ENCODE measurements at regions not wholly inside any gene's neighbourhood (a gene's known extent, or its start where the extent isn't known, plus 50 kb on each side); places are given as distances from the start of the nearest gene placed in this dataset.
A peak's percentile ranks its signal among the peaks of the same experiment; 100 is the strongest.

DNA sequence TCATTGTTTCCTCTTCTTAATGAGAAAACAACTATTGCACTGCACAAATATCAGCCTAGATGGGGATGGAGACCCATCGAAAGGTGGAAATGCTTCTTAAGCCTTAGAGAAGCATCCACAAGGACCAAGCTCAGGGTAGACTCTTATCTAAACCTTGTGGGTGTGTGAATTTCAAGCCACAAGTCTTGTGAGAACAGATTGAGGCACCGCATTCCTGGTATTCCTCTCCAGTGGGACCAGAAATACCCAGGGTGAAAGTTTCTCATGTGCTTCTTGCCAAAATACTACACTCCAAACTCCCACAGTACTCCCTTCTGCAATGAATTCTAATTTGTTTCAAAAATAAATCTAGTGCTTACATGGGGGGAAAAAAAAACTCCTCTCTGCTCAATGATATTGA lies 375.6 kb downstream of the PDGFC start:
- DNase-seq (ENCODE audit: low spot score): no peak

DNA sequence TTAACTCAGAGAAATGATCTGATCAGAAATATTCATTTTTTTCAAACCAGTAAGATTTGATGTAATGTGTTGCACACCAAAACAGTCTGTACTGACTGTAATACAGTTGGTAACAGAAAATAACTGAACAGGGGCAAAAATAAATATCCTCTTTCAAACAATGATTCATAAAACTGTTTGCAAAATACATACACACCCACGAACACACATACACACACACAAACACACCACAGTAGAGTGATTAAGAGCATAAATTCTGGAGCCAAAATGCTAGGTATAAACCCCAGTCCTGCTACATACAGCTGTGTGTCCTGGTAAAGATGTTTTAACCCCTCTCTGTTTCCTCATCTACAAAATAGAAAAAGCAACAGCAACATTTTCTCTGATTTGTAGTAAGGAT lies 376.6 kb downstream of the PDGFC start:
- DNase-seq (ENCODE audit: low spot score): no peak

DNA sequence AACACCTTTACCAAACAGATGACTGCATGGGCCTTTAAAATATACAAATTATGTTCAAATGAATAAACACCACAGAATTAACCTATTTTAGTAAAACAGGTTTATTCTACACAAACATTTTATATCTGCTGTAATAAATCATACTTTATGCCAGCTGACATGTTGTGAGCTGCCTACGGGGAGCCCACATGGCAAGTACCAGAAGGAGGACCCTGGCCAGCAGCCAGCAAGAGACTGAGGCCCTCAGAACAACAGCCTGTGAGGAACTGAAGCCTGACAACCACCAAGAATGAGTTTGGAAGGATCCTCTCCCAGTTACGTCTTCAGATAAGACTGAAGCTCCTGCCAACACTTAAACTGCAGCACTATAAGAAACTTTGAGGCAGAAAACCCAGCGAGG lies 377.0 kb downstream of the PDGFC start:
- DNase-seq (ENCODE audit: low spot score): no peak

GRCh38 chr4:156593464-156593863 lies 378.1 kb downstream of the PDGFC start:
- no peak for DNase-seq (ENCODE audit: low spot score)

GRCh38 chr4:156591679-156592078 lies 379.9 kb downstream of the PDGFC start:
- no peak for DNase-seq (ENCODE audit: low spot score)

- DNase-seq (ENCODE audit: low spot score): peak; percentile 57
Observed at GRCh38 chr4:156584100-156584499, 387.5 kb downstream of the PDGFC start.

- no peak for DNase-seq (ENCODE audit: low spot score)
Observed at GRCh38 chr4:156583265-156583664, 388.3 kb downstream of the PDGFC start.

- DNase-seq (ENCODE audit: low spot score): no peak
Observed at GRCh38 chr4:156581282-156582063, 390.1 kb downstream of the PDGFC start.

DNA sequence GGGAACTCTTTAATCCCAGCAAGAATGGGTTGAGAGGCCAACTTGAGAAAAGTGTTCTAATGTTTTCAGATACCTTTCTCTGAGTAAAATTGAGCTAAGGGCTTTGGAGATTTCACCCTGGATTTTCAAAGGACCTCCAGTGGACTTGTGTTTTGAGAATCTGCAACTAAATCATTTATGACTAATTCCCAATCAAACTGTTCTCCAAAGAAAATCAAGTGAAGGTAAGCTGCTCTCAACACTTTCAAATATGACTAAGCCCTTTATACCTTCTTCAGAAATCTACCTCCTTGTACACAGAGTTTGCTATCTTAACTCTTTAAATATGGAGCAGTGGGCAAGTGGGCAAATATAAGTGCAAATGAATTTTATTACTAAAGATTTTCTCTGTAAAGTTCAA lies 392.9 kb downstream of the PDGFC start:
- no peak for DNase-seq (ENCODE audit: low spot score)

- no peak for DNase-seq (ENCODE audit: low spot score)
Observed at GRCh38 chr4:156578005-156578404, 393.6 kb downstream of the PDGFC start.

DNA sequence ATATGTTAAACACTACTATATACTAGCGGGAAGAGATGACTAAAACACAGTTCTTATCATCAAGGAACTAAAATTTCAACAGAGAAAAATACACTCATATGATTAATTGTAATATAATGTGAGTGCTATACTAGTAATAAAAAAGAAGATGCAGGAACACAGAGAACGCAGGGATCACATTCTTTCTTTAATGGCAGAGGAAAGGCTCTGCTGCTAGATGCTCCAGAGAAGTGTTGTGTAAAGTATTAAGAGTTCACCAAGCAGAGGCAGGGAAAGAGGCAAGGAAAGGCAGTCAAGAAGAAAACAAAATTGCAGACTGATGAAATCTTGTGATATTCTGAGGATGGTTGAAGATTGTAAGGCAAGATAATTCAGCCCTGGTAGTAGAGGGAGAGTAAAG lies 394.7 kb downstream of the PDGFC start:
- no peak for DNase-seq (ENCODE audit: low spot score)

GRCh38 chr4:156575430-156576073 lies 396.0 kb downstream of the PDGFC start:
- peak; percentile 51 for DNase-seq (ENCODE audit: low spot score)

- DNase-seq (ENCODE audit: low spot score): no peak
Observed at GRCh38 chr4:156571146-156571545, 400.5 kb downstream of the PDGFC start.

DNA sequence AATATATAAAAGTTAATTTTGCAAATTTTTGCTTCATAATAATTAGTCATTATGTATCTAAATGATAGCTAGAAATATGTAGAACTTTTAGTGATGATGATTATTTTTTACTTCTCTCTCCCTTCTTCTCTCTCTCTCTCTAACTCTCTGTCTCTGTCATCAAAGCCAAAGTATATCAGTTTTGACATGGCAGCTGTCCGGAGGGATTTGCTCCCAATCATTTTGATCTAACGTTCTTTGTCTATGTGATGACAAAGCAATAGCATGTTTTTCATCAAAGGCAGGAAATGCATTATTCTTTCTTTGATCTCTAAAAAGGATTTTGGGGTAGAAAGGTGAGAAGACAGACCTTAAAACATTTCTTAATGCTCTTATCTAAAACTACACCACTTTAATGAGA lies 402.1 kb downstream of the PDGFC start:
- no peak for DNase-seq (ENCODE audit: low spot score)

GRCh38 chr4:156568484-156568883 lies 403.1 kb downstream of the PDGFC start:
- no peak for DNase-seq (ENCODE audit: low spot score)

- no peak for DNase-seq (ENCODE audit: low spot score)
Observed at GRCh38 chr4:156568041-156568440, 403.6 kb downstream of the PDGFC start.

DNA sequence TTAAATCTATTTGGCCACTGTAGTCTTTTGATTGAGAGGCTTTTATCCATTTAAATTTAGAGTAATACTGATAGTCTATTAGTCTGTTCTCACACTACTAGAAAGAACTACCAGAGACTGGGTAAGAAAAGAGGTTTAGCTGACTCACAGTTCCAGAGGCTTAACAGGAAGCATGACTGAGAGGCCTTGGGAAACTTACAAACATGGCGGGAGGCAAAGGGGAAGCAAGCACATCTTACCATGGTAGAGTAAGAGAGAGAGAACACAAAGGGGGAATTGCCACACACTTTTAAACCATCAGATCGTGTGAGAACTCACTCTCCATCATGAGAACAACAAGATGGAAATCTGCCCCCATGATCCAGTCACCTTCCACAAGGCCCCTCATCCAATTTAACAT lies 410.9 kb downstream of the PDGFC start:
- peak; percentile 35 for DNase-seq (ENCODE audit: low spot score)

DNA sequence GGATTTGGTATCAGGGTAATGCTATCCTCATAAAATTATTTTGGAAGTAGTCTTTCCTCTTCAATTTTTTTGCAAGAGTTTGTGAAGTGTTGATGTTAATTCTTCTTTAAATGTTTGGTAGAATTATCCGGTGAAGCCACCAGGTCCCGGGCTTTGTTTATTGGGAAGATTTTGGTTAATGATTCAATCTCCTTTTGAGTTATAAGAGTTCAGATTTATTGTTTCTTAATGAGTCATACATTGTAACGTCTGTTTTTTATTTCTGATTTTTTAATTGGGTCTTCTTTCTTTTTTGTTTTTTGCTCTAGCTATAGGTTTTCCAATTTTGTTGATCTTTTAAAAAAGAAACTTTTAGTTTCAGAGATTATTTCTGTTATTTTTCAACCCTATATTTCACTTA lies 412.3 kb downstream of the PDGFC start:
- DNase-seq (ENCODE audit: low spot score): peak; percentile 11

DNA sequence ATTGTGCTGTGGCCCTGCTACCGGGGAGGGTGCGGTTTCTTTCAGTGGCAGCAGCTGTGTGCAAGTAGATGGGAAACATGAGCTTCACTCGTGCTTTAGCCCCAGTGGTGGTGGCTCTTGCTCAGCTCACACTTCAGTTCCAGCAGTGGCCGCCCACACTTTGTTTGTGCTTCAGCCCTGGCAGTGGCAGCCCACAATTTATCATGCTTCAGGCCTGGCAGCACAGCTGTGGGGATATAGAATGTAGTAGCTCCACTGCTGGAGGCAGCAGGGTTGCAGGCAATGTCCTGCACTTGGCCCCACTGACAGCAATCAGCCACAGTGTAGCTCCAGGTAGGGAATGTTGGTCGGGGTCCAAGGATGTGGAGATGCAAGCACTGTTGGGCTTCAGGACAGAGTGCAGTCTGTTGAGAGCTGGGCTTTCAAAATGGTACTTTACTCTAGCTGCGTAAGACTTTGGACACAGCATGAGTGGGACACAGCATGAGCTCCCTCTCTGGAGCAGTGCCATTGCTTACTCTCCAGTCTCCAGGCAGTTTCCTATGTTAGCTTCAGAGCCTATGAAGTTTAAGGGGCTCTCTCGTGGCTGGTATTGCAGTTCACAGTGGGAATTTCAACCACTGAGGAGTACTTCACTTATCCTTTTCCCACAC lies 413.1 kb downstream of the PDGFC start:
- peak; percentile 19 for DNase-seq (ENCODE audit: low spot score)

DNA sequence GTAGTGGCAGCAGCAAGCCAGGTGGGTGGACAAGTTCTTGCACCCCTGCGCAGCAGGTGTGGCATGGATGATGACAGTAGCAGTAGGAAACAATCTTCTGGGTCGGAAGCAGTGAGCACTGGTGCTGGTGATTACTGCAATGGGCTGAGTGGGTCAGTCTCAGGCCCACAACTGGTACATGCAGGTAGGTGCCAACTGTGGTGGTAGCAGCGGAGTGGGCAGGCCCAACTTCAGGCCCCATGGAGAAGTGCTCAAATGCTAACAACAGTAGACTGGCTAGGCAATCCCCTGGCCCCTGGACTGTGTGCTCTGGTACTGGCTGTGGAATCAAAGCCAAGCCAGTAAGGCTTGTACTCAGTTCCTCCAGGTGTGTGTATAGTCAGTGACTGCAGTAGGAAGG lies 413.7 kb downstream of the PDGFC start:
- DNase-seq (ENCODE audit: low spot score): no peak

- DNase-seq (ENCODE audit: low spot score): no peak
Observed at GRCh38 chr4:156556336-156556735, 415.3 kb downstream of the PDGFC start.

GRCh38 chr4:156553659-156554058 lies 417.9 kb downstream of the PDGFC start:
- DNase-seq (ENCODE audit: low spot score): no peak

DNA sequence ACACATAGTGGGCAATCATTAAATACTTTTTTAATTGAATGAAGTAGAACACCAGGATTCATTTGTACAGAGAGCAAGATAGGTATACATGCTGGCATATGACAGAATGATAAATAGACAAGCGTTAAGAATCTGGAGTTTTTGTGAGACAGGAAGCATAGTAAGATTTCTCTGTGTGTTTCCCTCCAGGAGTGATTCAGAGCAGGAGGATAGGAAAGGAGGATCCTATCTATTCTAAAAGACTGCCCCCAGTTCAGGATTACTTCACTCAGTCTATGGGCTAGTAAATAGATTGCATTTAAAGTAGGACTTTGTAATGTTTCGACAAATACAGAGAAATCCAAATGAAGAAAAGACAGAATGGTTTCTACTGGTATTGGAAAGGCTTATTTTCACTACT lies 423.7 kb downstream of the PDGFC start:
- DNase-seq (ENCODE audit: low spot score): peak; percentile 19
